ENCODE measurements at regions not wholly inside any gene's neighbourhood (a gene's known extent, or its start where the extent isn't known, plus 50 kb on each side); places are given as distances from the start of the nearest gene placed in this dataset.

DNA sequence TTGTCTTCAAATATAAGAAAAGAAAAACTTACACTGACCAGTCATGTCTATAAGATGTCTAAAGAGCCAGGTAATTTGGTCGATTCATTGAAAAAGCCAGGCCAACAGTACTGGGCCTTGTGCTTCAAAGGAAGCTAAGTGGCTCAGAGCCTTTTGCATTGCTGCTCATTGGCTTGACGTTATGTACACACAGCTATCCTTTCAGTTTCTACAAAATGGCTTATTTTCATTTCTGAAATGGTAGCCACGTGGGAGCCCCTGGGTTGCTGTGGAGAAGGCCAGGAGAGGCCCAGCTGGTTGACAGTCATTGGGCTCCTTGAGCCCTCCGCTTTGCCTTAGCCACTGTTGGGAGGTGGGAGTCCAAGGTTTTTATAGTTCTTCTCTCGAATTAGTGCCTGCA is 199.1 kb upstream of the CXorf66 start:
- Mint-ChIP-seq H3K4me3 (no peak overlapping the region), H3K27ac (no peak overlapping the region), H3K36me3 (no peaks in the 10 kb centered on the region), H3K4me1 (no peaks in the 10 kb centered on the region), H3K9me3 (no peaks in the 10 kb centered on the region), H3K27me3 (ENCODE audit: low read depth in 3 of 3) (peaks cover 0 to 4% (median 0%) of the 10 kb centered on the region in 3 donors)
- no peak overlapping the region for H3K27ac ChIP-seq (ENCODE audit: low read depth in 1 of 2, low read length in 2 of 2)
- TF ChIP-seq, protein P1, sequence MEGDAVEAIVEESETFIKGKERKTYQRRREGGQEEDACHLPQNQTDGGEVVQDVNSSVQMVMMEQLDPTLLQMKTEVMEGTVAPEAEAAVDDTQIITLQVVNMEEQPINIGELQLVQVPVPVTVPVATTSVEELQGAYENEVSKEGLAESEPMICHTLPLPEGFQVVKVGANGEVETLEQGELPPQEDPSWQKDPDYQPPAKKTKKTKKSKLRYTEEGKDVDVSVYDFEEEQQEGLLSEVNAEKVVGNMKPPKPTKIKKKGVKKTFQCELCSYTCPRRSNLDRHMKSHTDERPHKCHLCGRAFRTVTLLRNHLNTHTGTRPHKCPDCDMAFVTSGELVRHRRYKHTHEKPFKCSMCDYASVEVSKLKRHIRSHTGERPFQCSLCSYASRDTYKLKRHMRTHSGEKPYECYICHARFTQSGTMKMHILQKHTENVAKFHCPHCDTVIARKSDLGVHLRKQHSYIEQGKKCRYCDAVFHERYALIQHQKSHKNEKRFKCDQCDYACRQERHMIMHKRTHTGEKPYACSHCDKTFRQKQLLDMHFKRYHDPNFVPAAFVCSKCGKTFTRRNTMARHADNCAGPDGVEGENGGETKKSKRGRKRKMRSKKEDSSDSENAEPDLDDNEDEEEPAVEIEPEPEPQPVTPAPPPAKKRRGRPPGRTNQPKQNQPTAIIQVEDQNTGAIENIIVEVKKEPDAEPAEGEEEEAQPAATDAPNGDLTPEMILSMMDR (IDR thresholded peaks at IDR 0.05) = no peak
- no peaks in the 10 kb centered on the region for H4K20me1 ChIP-seq (ENCODE audit: insufficient read depth, low read length)
- no peaks in the 10 kb centered on the region for H3K4me1 ChIP-seq (ENCODE audit: control insufficient read depth in 1 of 2, insufficient read depth in 2 of 2, low read length in 2 of 2)
- no peaks in the 10 kb centered on the region for H3K36me3 ChIP-seq (replicated peaks in 1 of 2; ENCODE audit: control insufficient read depth in 1 of 2, insufficient read depth in 2 of 2, low read length in 2 of 2)
- WGBS (ENCODE audit: insufficient coverage) = no CpG with 5 or more reads among the region's 5 CpGs
- DNase-seq = no peak
- H3K9ac ChIP-seq (ENCODE audit: insufficient read depth, low read length, poor library complexity, severe bottlenecking) = no peak overlapping the region
- H2AFZ ChIP-seq (ENCODE audit: insufficient read depth, low read depth, low read length, poor library complexity, severe bottlenecking) = no peak overlapping the region
- H3K4me3 ChIP-seq (replicated peaks in 1 of 3; ENCODE audit: low read depth in 2 of 3, low read length in 3 of 3) = no peak overlapping the region
- H3K79me2 ChIP-seq (ENCODE audit: insufficient read depth, low read length) = no peaks in the 10 kb centered on the region
- intact Hi-C loops (cut with micrococcal nuclease) = no loop called here
- H3K27me3 ChIP-seq (ENCODE audit: control insufficient read depth in 2 of 2, insufficient read depth in 2 of 2, low read length in 2 of 2) = no peaks in the 10 kb centered on the region
- H3K9me3 ChIP-seq (replicated peaks in 1 of 2; ENCODE audit: control insufficient read depth in 1 of 2, insufficient read depth in 1 of 2, low read length in 2 of 2) = no peaks in the 10 kb centered on the region
- H3K4me2 ChIP-seq (replicated peaks; ENCODE audit: extremely low read depth, low read length, poor library complexity, severe bottlenecking) = no peak overlapping the region

DNA sequence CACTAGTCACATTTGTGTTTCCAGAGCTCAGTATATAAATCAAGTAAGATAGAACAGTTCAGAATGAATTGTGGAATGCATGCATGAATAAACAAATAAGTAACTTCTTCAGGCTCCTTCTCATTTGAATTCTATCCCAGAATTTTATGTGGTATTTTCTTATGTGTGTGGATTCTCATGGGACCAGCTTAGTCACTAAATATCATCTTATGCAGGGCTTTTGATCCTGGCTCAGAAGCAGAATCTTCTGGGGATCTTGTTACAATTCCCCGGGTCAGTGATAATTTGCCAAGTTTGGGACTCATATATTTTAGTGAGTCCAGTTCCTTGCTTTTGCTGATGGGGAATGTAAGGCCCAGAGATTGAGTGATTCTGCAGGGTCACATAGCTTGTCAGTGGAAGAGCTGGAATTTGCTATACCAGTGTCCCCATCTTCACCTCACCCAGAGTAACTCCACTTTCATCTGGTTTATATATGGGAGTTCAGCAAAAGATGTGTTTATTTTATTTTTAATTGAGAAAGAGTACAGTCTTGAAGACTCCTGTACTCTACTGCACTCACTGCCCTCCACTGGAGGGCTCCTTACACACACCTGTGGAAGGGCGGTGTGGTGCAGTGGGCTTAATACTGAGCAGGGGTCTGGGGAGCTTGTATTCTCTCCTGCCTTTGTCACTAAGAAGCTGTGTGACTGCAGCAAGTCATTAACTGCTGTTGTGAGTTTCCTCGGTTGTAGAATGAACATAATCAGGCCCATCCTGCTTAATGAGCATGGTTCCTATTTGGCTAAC is 198.2 kb upstream of the CXorf66 start:
- no peak overlapping the region for H3K27ac ChIP-seq (ENCODE audit: low read depth in 1 of 2, low read length in 2 of 2)

More for the DNA sequence above, 198.2 kb upstream of the CXorf66 start:
- DNase-seq = no peak
- no peaks in the 10 kb centered on the region for H4K20me1 ChIP-seq (ENCODE audit: insufficient read depth, low read length)
- WGBS (ENCODE audit: insufficient coverage) = no CpG with 5 or more reads among the region's 3 CpGs
- intact Hi-C loops (cut with micrococcal nuclease) = no loop called here
- no peaks in the 10 kb centered on the region for H3K4me1 Mint-ChIP-seq
- H3K4me3 Mint-ChIP-seq = no peak overlapping the region
- no peaks in the 10 kb centered on the region for H3K36me3 ChIP-seq (replicated peaks in 1 of 2; ENCODE audit: control insufficient read depth in 1 of 2, insufficient read depth in 2 of 2, low read length in 2 of 2)
- no peak overlapping the region for H3K27ac Mint-ChIP-seq
- no peaks in the 10 kb centered on the region for H3K27me3 ChIP-seq (ENCODE audit: control insufficient read depth in 2 of 2, insufficient read depth in 2 of 2, low read length in 2 of 2)
- peaks cover 0 to 2% (median 0%) of the 10 kb centered on the region in 3 donors for H3K27me3 Mint-ChIP-seq (ENCODE audit: low read depth in 3 of 3)
- no peaks in the 10 kb centered on the region for H3K4me1 ChIP-seq (ENCODE audit: control insufficient read depth in 1 of 2, insufficient read depth in 2 of 2, low read length in 2 of 2)
- H3K4me2 ChIP-seq (replicated peaks; ENCODE audit: extremely low read depth, low read length, poor library complexity, severe bottlenecking) = no peak overlapping the region
- no peak overlapping the region for H2AFZ ChIP-seq (ENCODE audit: insufficient read depth, low read depth, low read length, poor library complexity, severe bottlenecking)
- no peak overlapping the region for H3K4me3 ChIP-seq (replicated peaks in 1 of 3; ENCODE audit: low read depth in 2 of 3, low read length in 3 of 3)
- H3K9me3 ChIP-seq (replicated peaks in 1 of 2; ENCODE audit: control insufficient read depth in 1 of 2, insufficient read depth in 1 of 2, low read length in 2 of 2) = no peaks in the 10 kb centered on the region
- H3K79me2 ChIP-seq (ENCODE audit: insufficient read depth, low read length) = no peaks in the 10 kb centered on the region
- no peaks in the 10 kb centered on the region for H3K36me3 Mint-ChIP-seq
- no peaks in the 10 kb centered on the region for H3K9me3 Mint-ChIP-seq
- TF ChIP-seq, protein P1 (IDR thresholded peaks at IDR 0.05) = no peak
- no peak overlapping the region for H3K9ac ChIP-seq (ENCODE audit: insufficient read depth, low read length, poor library complexity, severe bottlenecking)

All from CD14-positive monocyte (primary cell).